ENCODE measurements at regions not wholly inside any gene's neighbourhood (a gene's known extent, or its start where the extent isn't known, plus 50 kb on each side); places are given as distances from the start of the nearest gene placed in this dataset.

- peaks cover 12% of the 10 kb centered on the region for H3K9me3 Mint-ChIP-seq (ENCODE audit: low read depth)
- CTCF ChIA-PET, result no interaction called here
- H3K27ac Mint-ChIP-seq, result no peak overlapping the region
- H3K36me3 Mint-ChIP-seq, result no peaks in the 10 kb centered on the region
- H3K4me1 Mint-ChIP-seq, result no peaks in the 10 kb centered on the region
- DNase-seq, result no peak
- no peak for ATAC-seq
- no peak overlapping the region for H3K4me3 Mint-ChIP-seq
- no peaks in the 10 kb centered on the region for H3K27me3 Mint-ChIP-seq
Observed at GRCh38 chr3:22526266-22526837, 676.8 kb upstream of the UBE2E2 start.

GRCh38 chr3:22536541-22536940, 666.6 kb upstream of the UBE2E2 start:
- H3K4me3 Mint-ChIP-seq, result no peak overlapping the region
- no peaks in the 10 kb centered on the region for H3K4me1 Mint-ChIP-seq
- no peaks in the 10 kb centered on the region for H3K27me3 Mint-ChIP-seq
- H3K36me3 Mint-ChIP-seq, result no peaks in the 10 kb centered on the region
- no peak for ATAC-seq
- no peak overlapping the region for H3K27ac Mint-ChIP-seq
- peaks cover 2% of the 10 kb centered on the region for H3K9me3 Mint-ChIP-seq (ENCODE audit: low read depth)
- CTCF ChIA-PET, result no interaction called here
- DNase-seq, result no peak

GRCh38 chr3:22537560-22537959, 665.6 kb upstream of the UBE2E2 start:
- Mint-ChIP-seq H3K4me1 (no peaks in the 10 kb centered on the region), H3K27ac (no peak overlapping the region), H3K27me3 (no peaks in the 10 kb centered on the region), H3K36me3 (no peaks in the 10 kb centered on the region), H3K9me3 (ENCODE audit: low read depth) (no peaks in the 10 kb centered on the region), H3K4me3 (no peak overlapping the region)
- CTCF ChIA-PET, result no interaction called here
- no peak for DNase-seq
- no peak for ATAC-seq

GRCh38 chr3:22542311-22542710, 660.8 kb upstream of the UBE2E2 start:
- Mint-ChIP-seq H3K4me3 (no peak overlapping the region), H3K27ac (no peak overlapping the region), H3K27me3 (no peaks in the 10 kb centered on the region), H3K4me1 (no peaks in the 10 kb centered on the region), H3K36me3 (no peaks in the 10 kb centered on the region), H3K9me3 (ENCODE audit: low read depth) (peaks cover 8% of the 10 kb centered on the region)
- ATAC-seq (no peak), DNase-seq (no peak)
- CTCF ChIA-PET, result no interaction called here

- no peaks in the 10 kb centered on the region for H3K27me3 Mint-ChIP-seq
- CTCF ChIA-PET, result no interaction called here
- H3K9me3 Mint-ChIP-seq (ENCODE audit: low read depth), result peaks cover 3% of the 10 kb centered on the region
- no peaks in the 10 kb centered on the region for H3K36me3 Mint-ChIP-seq
- ATAC-seq (no peak), DNase-seq (no peak)
- no peak overlapping the region for H3K27ac Mint-ChIP-seq
- H3K4me3 Mint-ChIP-seq, result no peak overlapping the region
- no peaks in the 10 kb centered on the region for H3K4me1 Mint-ChIP-seq
Observed at GRCh38 chr3:22555753-22556435, 647.2 kb upstream of the UBE2E2 start.

GRCh38 chr3:22565393-22565792, 637.7 kb upstream of the UBE2E2 start:
- CTCF ChIA-PET, result no interaction called here
- DNase-seq (no peak), ATAC-seq (no peak)
- H3K36me3 Mint-ChIP-seq, result no peaks in the 10 kb centered on the region
- H3K27me3 Mint-ChIP-seq, result no peaks in the 10 kb centered on the region
- no peak overlapping the region for H3K4me3 Mint-ChIP-seq
- no peak overlapping the region for H3K27ac Mint-ChIP-seq
- no peaks in the 10 kb centered on the region for H3K4me1 Mint-ChIP-seq
- no peaks in the 10 kb centered on the region for H3K9me3 Mint-ChIP-seq (ENCODE audit: low read depth)

GRCh38 chr3:22568285-22568684, 634.8 kb upstream of the UBE2E2 start:
- no peak for ATAC-seq
- Mint-ChIP-seq H3K4me1 (no peaks in the 10 kb centered on the region), H3K27ac (no peak overlapping the region), H3K4me3 (no peak overlapping the region), H3K36me3 (no peaks in the 10 kb centered on the region), H3K27me3 (no peaks in the 10 kb centered on the region), H3K9me3 (ENCODE audit: low read depth) (no peaks in the 10 kb centered on the region)
- CTCF ChIA-PET, result no interaction called here
- DNase-seq, result no peak

- Mint-ChIP-seq H3K4me3 (no peak overlapping the region), H3K36me3 (no peaks in the 10 kb centered on the region), H3K27ac (no peak overlapping the region), H3K4me1 (no peaks in the 10 kb centered on the region), H3K27me3 (no peaks in the 10 kb centered on the region), H3K9me3 (ENCODE audit: low read depth) (no peaks in the 10 kb centered on the region)
- DNase-seq (no peak), ATAC-seq (no peak)
- CTCF ChIA-PET, result no interaction called here
Observed at GRCh38 chr3:22569570-22569969, 633.6 kb upstream of the UBE2E2 start.

GRCh38 chr3:22581007-22581406, 622.1 kb upstream of the UBE2E2 start:
- no peak overlapping the region for H3K27ac Mint-ChIP-seq
- H3K4me3 Mint-ChIP-seq, result no peak overlapping the region
- H3K4me1 Mint-ChIP-seq, result no peaks in the 10 kb centered on the region
- H3K36me3 Mint-ChIP-seq, result no peaks in the 10 kb centered on the region
- DNase-seq, result no peak
- no peak for ATAC-seq
- H3K27me3 Mint-ChIP-seq, result no peaks in the 10 kb centered on the region
- H3K9me3 Mint-ChIP-seq (ENCODE audit: low read depth), result peaks cover 5% of the 10 kb centered on the region
- CTCF ChIA-PET, result no interaction called here

GRCh38 chr3:22582266-22582665, 620.9 kb upstream of the UBE2E2 start:
- CTCF ChIA-PET, result no interaction called here
- no peak for DNase-seq
- Mint-ChIP-seq H3K4me1 (no peaks in the 10 kb centered on the region), H3K9me3 (ENCODE audit: low read depth) (peaks cover 8% of the 10 kb centered on the region), H3K27ac (no peak overlapping the region), H3K36me3 (no peaks in the 10 kb centered on the region), H3K4me3 (no peak overlapping the region), H3K27me3 (no peaks in the 10 kb centered on the region)
- no peak for ATAC-seq

GRCh38 chr3:22585504-22585903, 617.6 kb upstream of the UBE2E2 start:
- DNase-seq, result no peak
- H3K4me1 Mint-ChIP-seq, result no peaks in the 10 kb centered on the region
- H3K9me3 Mint-ChIP-seq (ENCODE audit: low read depth), result peaks cover 2% of the 10 kb centered on the region
- H3K4me3 Mint-ChIP-seq, result no peak overlapping the region
- CTCF ChIA-PET, result no interaction called here
- H3K27me3 Mint-ChIP-seq, result no peaks in the 10 kb centered on the region
- ATAC-seq, result no peak
- H3K27ac Mint-ChIP-seq, result no peak overlapping the region
- no peaks in the 10 kb centered on the region for H3K36me3 Mint-ChIP-seq

GRCh38 chr3:22585911-22586310, 617.2 kb upstream of the UBE2E2 start:
- H3K9me3 Mint-ChIP-seq (ENCODE audit: low read depth), result peaks cover 2% of the 10 kb centered on the region
- CTCF ChIA-PET, result no interaction called here
- H3K4me1 Mint-ChIP-seq, result no peaks in the 10 kb centered on the region
- H3K4me3 Mint-ChIP-seq, result no peak overlapping the region
- DNase-seq, result no peak
- no peaks in the 10 kb centered on the region for H3K36me3 Mint-ChIP-seq
- no peak for ATAC-seq
- H3K27me3 Mint-ChIP-seq, result no peaks in the 10 kb centered on the region
- no peak overlapping the region for H3K27ac Mint-ChIP-seq

GRCh38 chr3:22587446-22587845, 615.7 kb upstream of the UBE2E2 start:
- Mint-ChIP-seq H3K9me3 (ENCODE audit: low read depth) (peaks cover 2% of the 10 kb centered on the region), H3K36me3 (no peaks in the 10 kb centered on the region), H3K4me3 (no peak overlapping the region), H3K4me1 (no peaks in the 10 kb centered on the region), H3K27ac (no peak overlapping the region), H3K27me3 (no peaks in the 10 kb centered on the region)
- DNase-seq, result no peak
- CTCF ChIA-PET, result interaction anchor here (0.7 kb wide), 1 partner anchor 28 kb away, joined by 4 read pairs; no protein-coding TSS in a partner anchor
- no peak for ATAC-seq

- DNase-seq, result no peak
Observed at GRCh38 chr3:22593638-22594037, 609.5 kb upstream of the UBE2E2 start.

GRCh38 chr3:22594990-22595389, 608.1 kb upstream of the UBE2E2 start:
- Mint-ChIP-seq H3K4me1 (no peaks in the 10 kb centered on the region), H3K4me3 (no peak overlapping the region), H3K27ac (no peak overlapping the region), H3K9me3 (ENCODE audit: low read depth) (peaks cover 5% of the 10 kb centered on the region), H3K36me3 (no peaks in the 10 kb centered on the region), H3K27me3 (no peaks in the 10 kb centered on the region)
- DNase-seq, result no peak
- ATAC-seq, result no peak
- CTCF ChIA-PET, result no interaction called here

More at GRCh38 chr3:22593638-22594037, 609.5 kb upstream of the UBE2E2 start:
- H3K36me3 Mint-ChIP-seq, result no peaks in the 10 kb centered on the region
- no peak for ATAC-seq
- peaks cover 5% of the 10 kb centered on the region for H3K9me3 Mint-ChIP-seq (ENCODE audit: low read depth)
- no peaks in the 10 kb centered on the region for H3K4me1 Mint-ChIP-seq
- no peaks in the 10 kb centered on the region for H3K27me3 Mint-ChIP-seq
- no peak overlapping the region for H3K27ac Mint-ChIP-seq
- H3K4me3 Mint-ChIP-seq, result no peak overlapping the region
- CTCF ChIA-PET, result no interaction called here

Measured in activated CD8-positive, alpha-beta memory T cell treated with anti-CD3 and anti-CD28 coated beads, Interleukin-2, amount 10 ng/mL, durations not matched to agents 7 days and 5 days (primary cell).